Gastrocnemius medialis (tissue), 4 donors: ENCODE measurements at regions not wholly inside any gene's neighbourhood (a gene's known extent, or its start where the extent isn't known, plus 50 kb on each side); places are given as distances from the start of the nearest gene placed in this dataset.

Experiments
- ATAC-seq, 2 donors: fragments of 150-250 bp; one replicate each; pipeline ENCODE4 v1.9.1; 2016
- DNase-seq, 2 donors: peaks; one replicate each; pipeline ENCODE4 v3.0.0-alpha.2; 2019
- H3K27ac ChIP-seq, 4 donors: fragments of 200-600 bp; sonication (generic); 1 replicate in 1 of 4; 2 replicates in 3 of 4; pipeline ENCODE4 v1.5.1; 2016 to 2018; ENCODE audit warnings: mild to moderate bottlenecking in 2 of 4, moderate library complexity in 1 of 4
- H3K27me3 ChIP-seq, 3 donors: fragments of 200-600 bp; sonication (generic) in 2 of 3; 1 replicate in 1 of 3; 2 replicates in 2 of 3; pipeline versions ENCODE4 v1.5.1 to v1.6.0; 2016 to 2019; ENCODE audit warnings: mild to moderate bottlenecking in 1 of 3, moderate library complexity in 1 of 3
- H3K36me3 ChIP-seq, 2 donors: fragments of 200-600 bp; sonication (generic) in 1 of 2; one replicate each; pipeline ENCODE4 v1.5.1; 2017 to 2018
- H3K4me1 ChIP-seq, 2 donors: fragments of 200-600 bp; sonication (generic) in 1 of 2; one replicate each; pipeline ENCODE4 v1.5.1; 2016 to 2017; ENCODE audit warnings: mild to moderate bottlenecking in 2 of 2
- H3K4me3 ChIP-seq, 4 donors: fragments of 200-600 bp; sonication (generic) in 3 of 4; 1 replicate in 1 of 4; 2 replicates in 3 of 4; pipeline ENCODE4 v1.5.1; 2016 to 2019; ENCODE audit warnings: mild to moderate bottlenecking in 2 of 4
- H3K9me3 ChIP-seq, 3 donors: fragments of 200-600 bp; sonication (generic) in 2 of 3; 1 replicate in 1 of 3; 2 replicates in 2 of 3; pipeline ENCODE4 v1.5.1; 2016 to 2019
- CTCF ChIP-seq, 5 experiments: fragments of 450-650 bp in 3 of 5; fragments of 200-600 bp in 2 of 5; sonication (generic) in 2 of 5; IDR thresholded peaks in 4 of 5; conservative IDR thresholded peaks in 1 of 5; 1 replicate in 4 of 5; 2 replicates in 1 of 5; pipeline ENCODE4 v1.5.1; 2016 to 2019; ENCODE audit warnings: antibody characterized with exemption in 5 of 5, mild to moderate bottlenecking in 3 of 5, moderate library complexity in 3 of 5
- POLR2A ChIP-seq, 2 donors: fragments of 450-650 bp; IDR thresholded peaks; one replicate each; pipeline ENCODE4 v1.6.1; 2017; ENCODE audit warnings: antibody characterized with exemption in 2 of 2, mild to moderate bottlenecking in 2 of 2, moderate library complexity in 2 of 2
- in situ Hi-C, 4 donors: fragments of 200-750 bp; cut with MboI; loops; one replicate each; pipeline versions ENCODE4 v1.15.0 to v1.8.0; 2017; ENCODE audit warnings: low sequenced_read_pairs in 4 of 4
- intact Hi-C: fragments of 100-400 bp; cut with DNase I; formaldehyde crosslinking; loops from one replicate; pipeline ENCODE4 v1.15.1; 2023; ENCODE audit warnings: low total_unique reads

- no peak for TF ChIP-seq CTCF (IDR thresholded peaks at IDR 0.05 in 4 of 5, conservative IDR thresholded peaks at IDR 0.05 in 1 of 5)
- no peak for TF ChIP-seq POLR2A (IDR thresholded peaks at IDR 0.05)
- no peak for DNase-seq
- Histone ChIP-seq H3K27me3 (no peaks in the 10 kb centered on the region), H3K27ac (no peak overlapping the region), H3K36me3 (no peaks in the 10 kb centered on the region), H3K4me3 (no peak overlapping the region), H3K4me1 (no peaks in the 10 kb centered on the region), H3K9me3 (no peaks in the 10 kb centered on the region)
- no peak for ATAC-seq
- in situ Hi-C loops = no loop called here
- intact Hi-C loops = no loop called here
Observed at GRCh38 chr6:33521489-33522091, 58.5 kb downstream of the BAK1 start.
